ENCODE measurements at regions not wholly inside any gene's neighbourhood (a gene's known extent, or its start where the extent isn't known, plus 50 kb on each side); places are given as distances from the start of the nearest gene placed in this dataset.
A peak's percentile ranks its signal among the peaks of the same experiment; 100 is the strongest.

GRCh38 chr4:173802662-173803022 lies 272.6 kb upstream of the HAND2 start:
- TF ChIP-seq EP300 (IDR thresholded peaks at IDR 0.05; ENCODE audit: low read depth) = no peak
- TF ChIP-seq POLR2AphosphoS5 (IDR thresholded peaks at IDR 0.05) = no peak
- TF ChIP-seq, protein P1, sequence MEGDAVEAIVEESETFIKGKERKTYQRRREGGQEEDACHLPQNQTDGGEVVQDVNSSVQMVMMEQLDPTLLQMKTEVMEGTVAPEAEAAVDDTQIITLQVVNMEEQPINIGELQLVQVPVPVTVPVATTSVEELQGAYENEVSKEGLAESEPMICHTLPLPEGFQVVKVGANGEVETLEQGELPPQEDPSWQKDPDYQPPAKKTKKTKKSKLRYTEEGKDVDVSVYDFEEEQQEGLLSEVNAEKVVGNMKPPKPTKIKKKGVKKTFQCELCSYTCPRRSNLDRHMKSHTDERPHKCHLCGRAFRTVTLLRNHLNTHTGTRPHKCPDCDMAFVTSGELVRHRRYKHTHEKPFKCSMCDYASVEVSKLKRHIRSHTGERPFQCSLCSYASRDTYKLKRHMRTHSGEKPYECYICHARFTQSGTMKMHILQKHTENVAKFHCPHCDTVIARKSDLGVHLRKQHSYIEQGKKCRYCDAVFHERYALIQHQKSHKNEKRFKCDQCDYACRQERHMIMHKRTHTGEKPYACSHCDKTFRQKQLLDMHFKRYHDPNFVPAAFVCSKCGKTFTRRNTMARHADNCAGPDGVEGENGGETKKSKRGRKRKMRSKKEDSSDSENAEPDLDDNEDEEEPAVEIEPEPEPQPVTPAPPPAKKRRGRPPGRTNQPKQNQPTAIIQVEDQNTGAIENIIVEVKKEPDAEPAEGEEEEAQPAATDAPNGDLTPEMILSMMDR (IDR thresholded peaks at IDR 0.05) = no peak
- TF ChIP-seq POLR2A (IDR thresholded peaks at IDR 0.05) = no peak
- H3K4me3 ChIP-seq = no peak overlapping the region
- H3K27me3 ChIP-seq = no peaks in the 10 kb centered on the region
- no peaks in the 10 kb centered on the region for H3K9me3 ChIP-seq
- intact Hi-C loops (cut with DNase I; ENCODE audit: low total_unique reads) = no loop called here
- peak overlapping the region in 3 of 4 donors; percentile 34 to 59 (median 46) for H3K27ac ChIP-seq
- in situ Hi-C loops (cut with MboI; ENCODE audit: low pct_ligation_motif_present in 1 of 4, low pct_unique_long_range_greater_than_20kb in 1 of 4, low sequenced_read_pairs in 3 of 4) = no loop called here
- DNase-seq = no peak
- peaks cover 0 to 10% (median 4%) of the 10 kb centered on the region in 4 donors for H3K4me1 ChIP-seq
- no peaks in the 10 kb centered on the region for H3K36me3 ChIP-seq

GRCh38 chr4:173801876-173802661 lies 272.0 kb upstream of the HAND2 start:
- Histone ChIP-seq H3K36me3 (no peaks in the 10 kb centered on the region), H3K9me3 (no peaks in the 10 kb centered on the region), H3K27ac (peak overlapping the region; percentile 16 to 59 (median 40)), H3K27me3 (no peaks in the 10 kb centered on the region), H3K4me1 (peaks cover 0 to 10% (median 1%) of the 10 kb centered on the region in 4 donors), H3K4me3 (no peak overlapping the region)
- TF ChIP-seq POLR2A (IDR thresholded peaks at IDR 0.05) = no peak
- intact Hi-C loops (cut with DNase I; ENCODE audit: low total_unique reads) (no loop called here), in situ Hi-C loops (cut with MboI; ENCODE audit: low pct_ligation_motif_present in 1 of 4, low pct_unique_long_range_greater_than_20kb in 1 of 4, low sequenced_read_pairs in 3 of 4) (no loop called here)
- WGBS, 2 donors (ENCODE audit: low coverage in 1 of 2) = 28 to 37% methylated on average over 3 of the region's 3 CpGs
- DNase-seq = no peak

- Histone ChIP-seq H3K4me3 (no peak overlapping the region), H3K4me1 (peaks cover 0 to 10% (median 0%) of the 10 kb centered on the region in 4 donors), H3K9me3 (no peaks in the 10 kb centered on the region), H3K27me3 (no peaks in the 10 kb centered on the region), H3K27ac (peak overlapping the region in 2 of 4 donors; percentile 34 to 59), H3K36me3 (no peaks in the 10 kb centered on the region)
- TF ChIP-seq POLR2A (IDR thresholded peaks at IDR 0.05) = no peak
- no peak for TF ChIP-seq EP300 (IDR thresholded peaks at IDR 0.05; ENCODE audit: low read depth)
- TF ChIP-seq POLR2AphosphoS5 (IDR thresholded peaks at IDR 0.05) = no peak
- TF ChIP-seq, protein P1 (IDR thresholded peaks at IDR 0.05) = no peak
- no peak for DNase-seq
- in situ Hi-C loops (cut with MboI; ENCODE audit: low pct_ligation_motif_present in 1 of 4, low pct_unique_long_range_greater_than_20kb in 1 of 4, low sequenced_read_pairs in 3 of 4) (no loop called here), intact Hi-C loops (cut with DNase I; ENCODE audit: low total_unique reads) (no loop called here)
- 20 to 29% methylated on average over 1 of the region's 1 CpG for WGBS, 2 donors (ENCODE audit: low coverage in 1 of 2)
Observed at GRCh38 chr4:173801361-173801760, 271.3 kb upstream of the HAND2 start.

- no peaks in the 10 kb centered on the region for H3K36me3 ChIP-seq
- DNase-seq = no peak
- no peak overlapping the region for H3K4me3 ChIP-seq
- H3K9me3 ChIP-seq = no peaks in the 10 kb centered on the region
- no peak overlapping the region for H3K27ac ChIP-seq
- in situ Hi-C loops (cut with MboI; ENCODE audit: low pct_ligation_motif_present in 1 of 4, low pct_unique_long_range_greater_than_20kb in 1 of 4, low sequenced_read_pairs in 3 of 4) = no loop called here
- no peaks in the 10 kb centered on the region for H3K27me3 ChIP-seq
- H3K4me1 ChIP-seq = peaks cover 0 to 5% (median 0%) of the 10 kb centered on the region in 4 donors
- 56 to 100% methylated on average over 1 of the region's 1 CpG for WGBS, 2 donors (ENCODE audit: low coverage in 1 of 2)
- intact Hi-C loops (cut with DNase I; ENCODE audit: low total_unique reads) = no loop called here
- no peak for TF ChIP-seq POLR2A (IDR thresholded peaks at IDR 0.05)
- no peak for TF ChIP-seq POLR2AphosphoS5 (IDR thresholded peaks at IDR 0.05)
- TF ChIP-seq EP300 (IDR thresholded peaks at IDR 0.05; ENCODE audit: low read depth) = no peak
- TF ChIP-seq, protein P1 (IDR thresholded peaks at IDR 0.05) = no peak
Observed at GRCh38 chr4:173797296-173797695, 267.3 kb upstream of the HAND2 start.

- Histone ChIP-seq H3K4me1 (no peaks in the 10 kb centered on the region), H3K4me3 (no peak overlapping the region), H3K9me3 (no peaks in the 10 kb centered on the region), H3K36me3 (no peaks in the 10 kb centered on the region), H3K27ac (no peak overlapping the region), H3K27me3 (no peaks in the 10 kb centered on the region)
- in situ Hi-C loops (cut with MboI; ENCODE audit: low pct_ligation_motif_present in 1 of 4, low pct_unique_long_range_greater_than_20kb in 1 of 4, low sequenced_read_pairs in 3 of 4) = no loop called here
- intact Hi-C loops (cut with DNase I; ENCODE audit: low total_unique reads) = no loop called here
- TF ChIP-seq, protein P1 (IDR thresholded peaks at IDR 0.05) = no peak
- TF ChIP-seq POLR2AphosphoS5 (IDR thresholded peaks at IDR 0.05) (no peak), EP300 (IDR thresholded peaks at IDR 0.05; ENCODE audit: low read depth) (no peak), POLR2A (IDR thresholded peaks at IDR 0.05) (no peak)
- no peak for DNase-seq
- WGBS, 2 donors (ENCODE audit: low coverage in 1 of 2) = 32 to 40% methylated on average over 2 of the region's 2 CpGs
Observed at GRCh38 chr4:173794662-173795061, 264.6 kb upstream of the HAND2 start.

All from transverse colon (tissue), 4 donors.